DMS153 treated with DMSO at 0.1 percent for 48 hours (cell line): ENCODE measurements at regions not wholly inside any gene's neighbourhood (a gene's known extent, or its start where the extent isn't known, plus 50 kb on each side); places are given as distances from the start of the nearest gene placed in this dataset.

Experiments
- DNase-seq: peaks from one replicate; lab custom pipeline; 2025; ENCODE audit not compliant: unreplicated experiment; lab: John Stamatoyannopoulos, UW

DNA sequence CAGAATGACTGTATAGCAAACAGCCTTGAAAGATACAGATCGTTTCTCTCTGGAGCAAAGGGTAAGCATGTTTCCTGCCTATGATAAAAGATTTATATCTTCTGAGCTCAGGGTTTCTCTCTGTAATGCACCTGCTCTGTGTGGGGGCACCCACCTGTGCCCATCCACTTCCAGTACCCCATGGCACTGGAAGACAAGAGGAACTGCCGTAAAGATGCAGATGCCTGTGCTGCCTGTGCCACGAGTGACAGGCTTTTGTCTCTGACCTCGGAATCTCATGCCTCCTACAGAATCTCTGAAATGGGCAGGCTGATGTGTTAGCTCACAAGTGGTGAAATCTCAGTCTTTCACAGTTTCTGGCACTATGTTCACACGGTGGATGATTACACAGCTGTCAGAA lies 50.3 kb upstream of the ATP11A start:
- DNase-seq, result no peak

DNA sequence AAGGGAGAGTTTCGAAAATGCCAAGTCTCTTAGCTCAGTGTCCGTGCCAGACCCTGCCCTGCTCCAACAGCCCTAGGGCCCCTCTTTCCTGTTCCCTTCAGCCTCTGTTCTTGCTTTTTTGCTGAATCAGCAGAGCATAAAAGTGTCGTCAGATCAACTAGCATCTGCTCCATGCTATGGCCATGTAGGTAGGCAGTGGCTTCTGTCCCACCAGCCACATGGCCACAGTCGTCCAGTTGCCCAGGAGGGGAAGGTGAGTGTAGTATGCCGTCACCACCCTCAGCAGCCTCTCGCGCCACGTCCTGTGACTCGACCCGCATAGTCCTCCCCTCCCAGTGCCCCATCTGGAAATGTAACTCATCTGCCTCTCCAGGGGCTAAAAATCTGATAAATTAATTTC lies 50.9 kb upstream of the ATP11A start:
- no peak for DNase-seq

DNA sequence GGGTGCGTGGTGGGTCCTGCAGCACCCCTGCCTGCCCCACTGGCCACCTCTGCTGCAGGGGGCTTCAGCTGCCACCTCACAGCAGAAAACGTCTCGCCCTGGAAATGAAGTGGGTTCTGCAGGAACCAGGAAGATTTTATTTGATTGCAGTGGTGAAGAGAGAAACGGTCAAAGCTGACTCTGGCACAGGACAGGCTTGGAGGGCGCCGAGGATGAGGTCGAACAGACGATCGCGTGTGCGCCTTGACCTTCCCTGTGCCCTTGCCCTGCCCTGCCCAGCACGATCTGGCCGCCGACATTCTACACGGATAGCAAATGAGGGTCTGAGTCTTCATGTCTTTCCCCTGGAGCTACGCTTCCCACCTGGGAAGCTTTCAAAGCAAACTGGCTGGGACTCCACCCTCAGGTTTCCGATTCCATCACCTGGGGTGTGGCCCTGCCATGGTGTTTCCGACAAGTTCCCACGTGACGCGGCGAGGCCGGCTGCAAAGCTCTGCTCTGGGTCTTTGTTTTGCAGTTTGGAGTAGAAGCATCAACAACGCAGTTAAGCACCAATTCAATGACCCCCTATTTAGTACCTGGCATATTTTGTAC lies 50.3 kb upstream of the TUBGCP3 start:
- peak; percentile 23 for DNase-seq
